Midbrain (tissue), 1 donor: ENCODE measurements at regions not wholly inside any gene's neighbourhood (a gene's known extent, or its start where the extent isn't known, plus 50 kb on each side); places are given as distances from the start of the nearest gene placed in this dataset.

Experiments
- DNase-seq: peaks from one replicate; lab custom pipeline; 2025; lab: John Stamatoyannopoulos, UW

GRCh38 chr15:54719325-54719724, 477.4 kb downstream of the RSL24D1 start:
- no peak for DNase-seq

GRCh38 chr15:54707805-54708752, 488.7 kb downstream of the RSL24D1 start:
- no peak for DNase-seq

GRCh38 chr15:54687628-54688027, 509.1 kb downstream of the RSL24D1 start:
- no peak for DNase-seq
